ENCODE measurements at regions not wholly inside any gene's neighbourhood (a gene's known extent, or its start where the extent isn't known, plus 50 kb on each side); places are given as distances from the start of the nearest gene placed in this dataset.

DNA sequence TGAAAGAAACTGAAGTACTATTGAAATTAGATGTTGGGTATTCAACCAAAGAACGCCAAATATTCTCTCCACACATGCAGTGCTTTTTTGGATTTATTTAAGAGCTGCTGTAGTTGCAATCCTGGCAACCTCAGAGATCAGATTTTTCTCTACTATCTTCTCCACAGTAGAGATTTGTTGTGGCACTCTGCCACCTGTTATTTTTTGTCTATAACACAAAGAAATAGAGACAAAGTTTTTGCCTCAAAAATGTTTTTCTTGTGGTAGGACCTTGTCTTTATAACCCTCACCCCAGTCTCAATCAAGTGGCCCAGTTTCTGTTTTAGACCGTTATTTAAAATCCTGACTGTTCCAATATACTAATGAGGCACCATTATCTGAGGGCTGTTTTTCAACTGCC lies 79.4 kb downstream of the SCG2 start:
- in situ Hi-C loops (cut with HindIII; ENCODE audit: low pct_unique_long_range_greater_than_20kb, low sequenced_read_pairs) = no loop called here
- TF ChIP-seq JUND (IDR thresholded peaks at IDR 0.05; ENCODE audit: low read depth) = no peak
- DNase-seq (ENCODE audit: low read depth in 1 of 2, low spot score in 1 of 2) = no peak

- in situ Hi-C loops (cut with HindIII; ENCODE audit: low pct_unique_long_range_greater_than_20kb, low sequenced_read_pairs) = no loop called here
- DNase-seq (ENCODE audit: low read depth in 1 of 2, low spot score in 1 of 2) = no peak
Observed at GRCh38 chr2:223523551-223524001, 78.6 kb downstream of the SCG2 start.

GRCh38 chr2:223524066-223524465 lies 78.1 kb downstream of the SCG2 start:
- TF ChIP-seq JUND (IDR thresholded peaks at IDR 0.05; ENCODE audit: low read depth) = no peak
- no peak for DNase-seq (ENCODE audit: low read depth in 1 of 2, low spot score in 1 of 2)

More at GRCh38 chr2:223523551-223524001, 78.6 kb downstream of the SCG2 start:
- TF ChIP-seq JUND (IDR thresholded peaks at IDR 0.05; ENCODE audit: low read depth) = no peak

DNA sequence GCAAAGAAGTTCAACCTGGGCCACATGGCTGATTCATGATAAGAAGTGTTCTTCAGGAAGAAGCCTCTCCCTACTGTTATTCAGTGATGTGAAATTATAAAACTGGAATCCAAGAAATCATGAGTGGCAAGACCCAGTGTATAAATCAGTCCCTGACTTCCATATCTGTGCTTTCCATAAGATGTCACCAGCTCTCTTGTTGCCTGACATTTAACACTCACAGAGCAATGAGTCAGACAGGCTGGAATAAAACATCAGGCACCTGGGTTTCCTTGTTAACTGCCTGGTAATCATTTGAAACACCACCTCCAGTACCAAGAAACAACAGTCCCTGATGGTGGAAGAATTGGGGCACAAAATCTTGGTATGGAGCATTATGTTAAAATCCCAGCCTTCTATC lies 76.1 kb downstream of the SCG2 start:
- in situ Hi-C loops (cut with HindIII; ENCODE audit: low pct_unique_long_range_greater_than_20kb, low sequenced_read_pairs) = no loop called here
- no peak for DNase-seq (ENCODE audit: low read depth in 1 of 2, low spot score in 1 of 2)
- TF ChIP-seq JUND (IDR thresholded peaks at IDR 0.05; ENCODE audit: low read depth) = no peak

More at GRCh38 chr2:223524066-223524465, 78.1 kb downstream of the SCG2 start:
- in situ Hi-C loops (cut with HindIII; ENCODE audit: low pct_unique_long_range_greater_than_20kb, low sequenced_read_pairs) = no loop called here

GRCh38 chr2:223528036-223528435 lies 74.1 kb downstream of the SCG2 start:
- in situ Hi-C loops (cut with HindIII; ENCODE audit: low pct_unique_long_range_greater_than_20kb, low sequenced_read_pairs) = no loop called here
- DNase-seq (ENCODE audit: low read depth in 1 of 2, low spot score in 1 of 2) = no peak
- no peak for TF ChIP-seq JUND (IDR thresholded peaks at IDR 0.05; ENCODE audit: low read depth)

GRCh38 chr2:223529696-223530095 lies 72.5 kb downstream of the SCG2 start:
- in situ Hi-C loops (cut with HindIII; ENCODE audit: low pct_unique_long_range_greater_than_20kb, low sequenced_read_pairs) = no loop called here
- no peak for DNase-seq (ENCODE audit: low read depth in 1 of 2, low spot score in 1 of 2)
- no peak for TF ChIP-seq JUND (IDR thresholded peaks at IDR 0.05; ENCODE audit: low read depth)

- in situ Hi-C loops (cut with HindIII; ENCODE audit: low pct_unique_long_range_greater_than_20kb, low sequenced_read_pairs) = no loop called here
- no peak for DNase-seq (ENCODE audit: low read depth in 1 of 2, low spot score in 1 of 2)
- TF ChIP-seq JUND (IDR thresholded peaks at IDR 0.05; ENCODE audit: low read depth) = no peak
Observed at GRCh38 chr2:223530811-223531210, 71.3 kb downstream of the SCG2 start.

DNA sequence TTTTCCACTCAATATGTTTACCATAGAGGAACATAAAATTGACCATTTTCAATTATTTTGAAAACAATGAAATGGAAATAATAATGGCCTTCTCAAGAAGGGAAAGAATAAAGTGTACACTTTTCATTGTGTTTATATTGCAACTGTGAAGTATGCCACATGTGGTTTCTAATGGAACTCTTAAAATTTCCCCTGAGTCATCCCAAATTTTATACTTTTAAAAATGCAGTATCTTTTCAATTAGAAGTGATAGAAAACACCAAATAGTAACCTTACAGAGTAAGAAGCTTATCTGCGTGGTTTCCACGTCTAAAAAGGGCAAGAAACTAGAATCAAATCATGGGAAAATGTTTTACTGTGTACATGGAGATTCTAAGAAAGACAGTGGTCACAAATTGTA lies 70.0 kb downstream of the SCG2 start:
- TF ChIP-seq JUND (IDR thresholded peaks at IDR 0.05; ENCODE audit: low read depth) = no peak
- in situ Hi-C loops (cut with HindIII; ENCODE audit: low pct_unique_long_range_greater_than_20kb, low sequenced_read_pairs) = no loop called here
- no peak for DNase-seq (ENCODE audit: low read depth in 1 of 2, low spot score in 1 of 2)

GRCh38 chr2:223532712-223533111 lies 69.4 kb downstream of the SCG2 start:
- no peak for DNase-seq (ENCODE audit: low read depth in 1 of 2, low spot score in 1 of 2)
- in situ Hi-C loops (cut with HindIII; ENCODE audit: low pct_unique_long_range_greater_than_20kb, low sequenced_read_pairs) = no loop called here
- TF ChIP-seq JUND (IDR thresholded peaks at IDR 0.05; ENCODE audit: low read depth) = no peak

DNA sequence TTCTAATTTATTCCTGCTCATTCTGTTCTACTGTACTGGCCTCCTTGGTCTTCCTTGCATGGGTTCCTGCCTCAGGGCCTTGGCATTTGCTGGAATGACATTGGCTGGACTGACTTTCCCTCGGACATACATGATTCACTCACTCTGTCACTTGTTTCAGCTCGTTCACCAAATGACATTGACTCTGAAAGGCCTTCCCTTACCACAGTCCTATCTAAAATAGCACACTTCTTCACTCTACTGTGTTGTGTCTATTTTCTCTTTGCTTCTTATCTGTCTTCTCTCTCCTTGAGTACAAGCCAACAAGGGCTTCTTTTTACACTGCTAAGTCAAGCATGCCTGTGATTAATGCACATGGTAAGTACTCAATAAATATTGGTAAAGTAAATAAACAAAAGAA lies 65.6 kb downstream of the SCG2 start:
- TF ChIP-seq JUND (IDR thresholded peaks at IDR 0.05; ENCODE audit: low read depth) = no peak
- in situ Hi-C loops (cut with HindIII; ENCODE audit: low pct_unique_long_range_greater_than_20kb, low sequenced_read_pairs) = no loop called here
- no peak for DNase-seq (ENCODE audit: low read depth in 1 of 2, low spot score in 1 of 2)

DNA sequence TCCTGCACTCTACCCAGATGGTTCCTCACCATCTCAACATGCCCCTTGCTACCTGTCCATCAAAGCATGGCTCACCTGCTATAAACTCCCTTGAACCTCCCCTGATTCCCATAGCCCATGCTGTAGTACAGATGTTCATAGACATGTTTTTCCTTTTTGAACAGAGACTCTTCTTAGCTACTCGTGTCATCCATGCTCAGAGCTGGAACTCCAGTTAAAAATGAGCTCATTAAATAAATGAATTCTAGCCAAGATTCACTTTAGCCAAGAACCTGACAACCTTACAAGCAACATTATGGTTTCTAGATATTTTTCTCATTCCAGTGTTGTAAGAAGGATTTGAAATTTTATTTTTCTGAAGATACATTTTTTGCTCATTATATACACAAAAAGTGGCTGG lies 65.0 kb downstream of the SCG2 start:
- in situ Hi-C loops (cut with HindIII; ENCODE audit: low pct_unique_long_range_greater_than_20kb, low sequenced_read_pairs) = no loop called here

DNA sequence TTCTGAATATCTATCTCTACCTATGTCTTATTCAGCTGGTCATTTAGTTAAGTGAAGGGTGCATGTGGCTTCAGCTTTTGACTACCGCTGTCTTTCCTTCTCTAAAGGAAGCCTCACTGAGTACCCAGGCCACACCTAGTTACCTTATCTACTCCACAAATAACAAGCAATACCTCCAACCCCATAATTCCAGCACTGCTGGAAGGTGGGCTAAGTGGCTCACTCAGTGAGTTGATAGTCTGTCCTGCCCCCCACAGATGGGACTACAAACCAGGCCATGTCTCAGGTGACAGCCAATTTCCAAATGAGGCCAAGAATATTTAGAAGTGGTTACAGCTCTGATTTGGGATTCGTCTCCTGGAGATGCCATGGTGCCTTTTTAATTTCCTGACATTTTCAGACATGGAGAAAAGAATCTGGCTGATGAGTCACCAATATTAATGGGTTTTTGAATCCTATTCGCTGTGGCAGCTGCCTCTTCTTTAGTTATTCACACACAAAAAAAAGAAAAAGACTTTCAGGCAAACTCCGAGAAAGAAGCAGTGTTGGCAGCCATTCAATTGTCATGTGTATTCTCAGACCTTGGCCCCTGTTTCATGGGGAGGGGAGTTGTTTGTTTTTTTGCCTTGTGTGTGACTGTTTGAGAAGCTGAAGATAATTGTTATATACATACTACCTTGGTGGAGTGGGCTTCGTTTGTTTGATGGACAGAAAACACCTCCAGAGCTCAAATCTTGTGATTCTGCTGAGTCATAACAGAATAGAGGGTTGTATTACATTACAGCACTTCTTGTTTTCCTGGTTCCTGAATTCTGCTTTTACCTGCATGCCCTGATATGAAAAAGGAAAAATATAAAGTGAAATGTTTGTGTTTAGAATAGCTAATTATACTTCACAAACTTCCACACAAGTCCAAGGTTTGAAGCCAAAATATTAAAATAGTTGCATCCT lies 64.2 kb downstream of the SCG2 start:
- in situ Hi-C loops (cut with HindIII; ENCODE audit: low pct_unique_long_range_greater_than_20kb, low sequenced_read_pairs) = no loop called here
- TF ChIP-seq JUND (IDR thresholded peaks at IDR 0.05; ENCODE audit: low read depth) = no peak
- DNase-seq (ENCODE audit: low read depth in 1 of 2, low spot score in 1 of 2) = peak in 1 of 2 experiments; percentile 5

More for the DNA sequence above, 65.0 kb downstream of the SCG2 start:
- no peak for DNase-seq (ENCODE audit: low read depth in 1 of 2, low spot score in 1 of 2)
- no peak for TF ChIP-seq JUND (IDR thresholded peaks at IDR 0.05; ENCODE audit: low read depth)

- DNase-seq (ENCODE audit: low read depth in 1 of 2, low spot score in 1 of 2) = no peak
- TF ChIP-seq JUND (IDR thresholded peaks at IDR 0.05; ENCODE audit: low read depth) = no peak
- in situ Hi-C loops (cut with HindIII; ENCODE audit: low pct_unique_long_range_greater_than_20kb, low sequenced_read_pairs) = no loop called here
Observed at GRCh38 chr2:223538920-223539440, 63.2 kb downstream of the SCG2 start.
